ENCODE measurements at regions not wholly inside any gene's neighbourhood (a gene's known extent, or its start where the extent isn't known, plus 50 kb on each side); places are given as distances from the start of the nearest gene placed in this dataset.

DNA sequence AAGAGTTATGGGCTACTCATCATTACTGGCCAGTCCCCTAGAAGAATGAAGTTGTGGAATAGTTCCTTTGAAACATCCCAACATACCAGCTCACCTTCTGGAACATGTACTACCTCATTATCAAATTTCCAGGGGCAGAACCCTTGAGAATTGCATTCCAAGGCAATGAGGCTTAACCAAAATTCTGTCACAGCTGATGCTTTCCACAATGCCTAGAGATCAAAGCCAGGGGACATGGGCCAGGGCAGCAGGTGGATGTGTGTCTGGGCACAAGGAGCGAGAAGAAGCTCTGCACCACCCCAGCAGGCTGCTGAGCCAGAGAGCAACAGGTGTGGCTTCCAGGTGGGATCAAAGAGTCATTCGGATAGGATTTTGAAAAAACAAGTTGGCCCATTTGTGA, 362.1 kb downstream of the EFNB2 start:
- Histone ChIP-seq H3K27ac (no peak overlapping the region), H4K20me1 (ENCODE audit: insufficient read depth, poor library complexity, severe bottlenecking) (no peaks in the 10 kb centered on the region), H3K9me2 (replicated peaks; ENCODE audit: insufficient read depth) (no peaks in the 10 kb centered on the region), H2AFZ (no peak overlapping the region), H3K9me3 (ENCODE audit: low read depth) (no peaks in the 10 kb centered on the region), H3K27me3 (no peaks in the 10 kb centered on the region), H3K4me1 (ENCODE audit: insufficient read depth) (peaks cover 2% of the 10 kb centered on the region), H3K79me2 (no peaks in the 10 kb centered on the region), H3K36me3 (replicated peaks; ENCODE audit: insufficient read depth, low read depth) (no peaks in the 10 kb centered on the region), H3K4me3 (no peak overlapping the region), H3K4me2 (no peak overlapping the region)
- 65% methylated on average over 2 of the region's 2 CpGs for WGBS (ENCODE audit: low lambda C conversion rate, missing lambda C conversion rate)
- DNase-seq (ENCODE audit: low spot score): no peak
- no peak for TF ChIP-seq EZH2 (IDR thresholded peaks at IDR 0.05; ENCODE audit: borderline replicate concordance)
- TF ChIP-seq EZH2phosphoT487 (IDR thresholded peaks at IDR 0.05; ENCODE audit: low read depth, severe bottlenecking, unreplicated experiment): no peak
- TF ChIP-seq, protein P1, sequence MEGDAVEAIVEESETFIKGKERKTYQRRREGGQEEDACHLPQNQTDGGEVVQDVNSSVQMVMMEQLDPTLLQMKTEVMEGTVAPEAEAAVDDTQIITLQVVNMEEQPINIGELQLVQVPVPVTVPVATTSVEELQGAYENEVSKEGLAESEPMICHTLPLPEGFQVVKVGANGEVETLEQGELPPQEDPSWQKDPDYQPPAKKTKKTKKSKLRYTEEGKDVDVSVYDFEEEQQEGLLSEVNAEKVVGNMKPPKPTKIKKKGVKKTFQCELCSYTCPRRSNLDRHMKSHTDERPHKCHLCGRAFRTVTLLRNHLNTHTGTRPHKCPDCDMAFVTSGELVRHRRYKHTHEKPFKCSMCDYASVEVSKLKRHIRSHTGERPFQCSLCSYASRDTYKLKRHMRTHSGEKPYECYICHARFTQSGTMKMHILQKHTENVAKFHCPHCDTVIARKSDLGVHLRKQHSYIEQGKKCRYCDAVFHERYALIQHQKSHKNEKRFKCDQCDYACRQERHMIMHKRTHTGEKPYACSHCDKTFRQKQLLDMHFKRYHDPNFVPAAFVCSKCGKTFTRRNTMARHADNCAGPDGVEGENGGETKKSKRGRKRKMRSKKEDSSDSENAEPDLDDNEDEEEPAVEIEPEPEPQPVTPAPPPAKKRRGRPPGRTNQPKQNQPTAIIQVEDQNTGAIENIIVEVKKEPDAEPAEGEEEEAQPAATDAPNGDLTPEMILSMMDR (IDR thresholded peaks at IDR 0.05; ENCODE audit: poor library complexity): no peak

DNA sequence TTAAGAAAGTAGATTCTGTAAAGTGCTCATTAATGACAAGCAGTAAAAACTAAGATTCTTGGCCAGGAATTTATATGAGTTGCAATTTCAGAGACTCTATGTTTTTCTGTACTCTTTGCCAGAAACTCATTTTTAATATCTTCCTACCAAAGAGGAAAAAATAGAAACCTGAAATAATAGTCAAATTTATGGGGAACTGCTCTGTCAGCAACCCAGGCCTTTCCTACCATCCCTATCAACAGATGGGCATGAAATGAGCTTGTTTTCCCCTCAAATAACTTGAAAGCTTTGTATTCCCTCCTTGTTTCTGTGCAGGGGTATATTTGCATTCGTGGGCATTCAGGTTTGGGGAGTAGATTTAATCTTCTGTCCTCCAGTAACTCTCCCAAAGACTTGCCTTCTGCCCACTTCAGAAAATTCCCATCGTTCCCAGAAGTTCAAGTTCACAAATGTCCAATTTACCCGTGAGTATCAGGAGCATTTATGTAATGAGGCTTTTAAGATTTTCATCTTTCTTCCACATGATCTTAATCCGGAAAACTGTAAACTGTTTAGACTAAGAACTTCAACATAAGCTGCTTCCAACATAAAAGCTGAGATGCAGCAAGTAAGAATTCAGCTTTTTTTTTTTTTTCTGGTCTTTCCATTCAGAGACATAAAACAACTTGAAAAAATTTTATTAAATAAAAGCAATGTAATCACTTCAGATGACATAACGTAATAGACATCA, 363.1 kb downstream of the EFNB2 start:
- H3K27me3 ChIP-seq: no peaks in the 10 kb centered on the region
- 46% methylated on average over 5 of the region's 5 CpGs for WGBS (ENCODE audit: low lambda C conversion rate, missing lambda C conversion rate)
- H3K4me2 ChIP-seq: peak overlapping the region; percentile 23
- TF ChIP-seq EZH2 (IDR thresholded peaks at IDR 0.05; ENCODE audit: borderline replicate concordance) (no peak), EZH2phosphoT487 (IDR thresholded peaks at IDR 0.05; ENCODE audit: low read depth, severe bottlenecking, unreplicated experiment) (no peak)
- TF ChIP-seq, protein P1 (IDR thresholded peaks at IDR 0.05; ENCODE audit: poor library complexity): no peak
- H3K4me1 ChIP-seq (ENCODE audit: insufficient read depth): peaks cover 2% of the 10 kb centered on the region
- no peaks in the 10 kb centered on the region for H3K79me2 ChIP-seq
- no peak overlapping the region for H2AFZ ChIP-seq
- no peak overlapping the region for H3K4me3 ChIP-seq
- H3K9me2 ChIP-seq (replicated peaks; ENCODE audit: insufficient read depth): no peaks in the 10 kb centered on the region
- no peak overlapping the region for H3K27ac ChIP-seq
- H4K20me1 ChIP-seq (ENCODE audit: insufficient read depth, poor library complexity, severe bottlenecking): no peaks in the 10 kb centered on the region
- DNase-seq (ENCODE audit: low spot score): no peak
- H3K36me3 ChIP-seq (replicated peaks; ENCODE audit: insufficient read depth, low read depth): no peaks in the 10 kb centered on the region
- H3K9me3 ChIP-seq (ENCODE audit: low read depth): no peaks in the 10 kb centered on the region

DNA sequence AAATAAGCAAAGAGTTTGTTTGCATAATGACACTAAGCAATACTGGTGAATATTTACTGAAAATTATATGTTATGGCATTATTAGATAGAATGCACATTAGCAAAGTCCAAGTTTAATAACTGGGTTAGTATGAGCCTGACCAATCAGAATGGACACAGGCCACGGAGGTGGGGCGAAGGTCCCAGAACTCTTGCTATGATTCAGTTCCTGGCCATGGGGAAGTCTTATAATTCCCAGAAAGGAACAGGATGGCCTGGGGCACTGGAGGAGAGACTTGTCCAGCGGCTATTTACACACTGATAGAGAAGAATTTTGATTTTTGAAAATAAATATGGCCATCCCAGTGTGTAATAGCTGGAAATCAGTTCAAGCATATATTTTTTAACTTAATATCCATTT, 372.0 kb downstream of the EFNB2 start:
- Histone ChIP-seq H3K4me1 (ENCODE audit: insufficient read depth) (no peaks in the 10 kb centered on the region), H3K4me2 (no peak overlapping the region), H3K79me2 (no peaks in the 10 kb centered on the region), H4K20me1 (ENCODE audit: insufficient read depth, poor library complexity, severe bottlenecking) (no peaks in the 10 kb centered on the region), H3K27me3 (no peaks in the 10 kb centered on the region), H3K36me3 (replicated peaks; ENCODE audit: insufficient read depth, low read depth) (no peaks in the 10 kb centered on the region), H2AFZ (no peak overlapping the region), H3K9me3 (ENCODE audit: low read depth) (no peaks in the 10 kb centered on the region), H3K27ac (no peak overlapping the region), H3K9me2 (replicated peaks; ENCODE audit: insufficient read depth) (no peaks in the 10 kb centered on the region), H3K4me3 (no peak overlapping the region)
- DNase-seq (ENCODE audit: low spot score): no peak
- WGBS (ENCODE audit: low lambda C conversion rate, missing lambda C conversion rate): 94% methylated on average over 3 of the region's 3 CpGs
- no peak for TF ChIP-seq EZH2 (IDR thresholded peaks at IDR 0.05; ENCODE audit: borderline replicate concordance)
- no peak for TF ChIP-seq EZH2phosphoT487 (IDR thresholded peaks at IDR 0.05; ENCODE audit: low read depth, severe bottlenecking, unreplicated experiment)
- TF ChIP-seq, protein P1 (IDR thresholded peaks at IDR 0.05; ENCODE audit: poor library complexity): no peak

Data from hepatocyte (in vitro differentiated cells).